IgD-negative memory B cell (primary cell): ENCODE measurements at regions not wholly inside any gene's neighbourhood (a gene's known extent, or its start where the extent isn't known, plus 50 kb on each side); places are given as distances from the start of the nearest gene placed in this dataset.

ENCODE experiments used
- H3K27ac Mint-ChIP-seq, 3 donors: one replicate each; pipeline ENCODE4 v1.8.0; 2020 to 2022; ENCODE audit warnings: mild to moderate bottlenecking in 3 of 3, mixed read lengths in 3 of 3, moderate library complexity in 1 of 3
- H3K27me3 Mint-ChIP-seq: one replicate; pipeline ENCODE4 v1.8.0; 2021; ENCODE audit warnings: mixed read lengths
- H3K36me3 Mint-ChIP-seq: one replicate; pipeline ENCODE4 v1.8.0; 2020; ENCODE audit warnings: mild to moderate bottlenecking, mixed read lengths
- H3K4me1 Mint-ChIP-seq, 3 donors: one replicate each; pipeline ENCODE4 v1.8.0; 2020 to 2022; ENCODE audit warnings: mixed read lengths in 3 of 3, mild to moderate bottlenecking in 1 of 3
- H3K4me3 Mint-ChIP-seq, 4 donors: one replicate each; pipeline ENCODE4 v1.8.0; 2020 to 2022; ENCODE audit warnings: mild to moderate bottlenecking in 4 of 4, mixed read lengths in 4 of 4, moderate library complexity in 3 of 4
- H3K9me3 Mint-ChIP-seq, 3 donors: one replicate each; pipeline ENCODE4 v1.8.0; 2020 to 2021; ENCODE audit warnings: mixed read lengths in 3 of 3, mild to moderate bottlenecking in 1 of 3

DNA sequence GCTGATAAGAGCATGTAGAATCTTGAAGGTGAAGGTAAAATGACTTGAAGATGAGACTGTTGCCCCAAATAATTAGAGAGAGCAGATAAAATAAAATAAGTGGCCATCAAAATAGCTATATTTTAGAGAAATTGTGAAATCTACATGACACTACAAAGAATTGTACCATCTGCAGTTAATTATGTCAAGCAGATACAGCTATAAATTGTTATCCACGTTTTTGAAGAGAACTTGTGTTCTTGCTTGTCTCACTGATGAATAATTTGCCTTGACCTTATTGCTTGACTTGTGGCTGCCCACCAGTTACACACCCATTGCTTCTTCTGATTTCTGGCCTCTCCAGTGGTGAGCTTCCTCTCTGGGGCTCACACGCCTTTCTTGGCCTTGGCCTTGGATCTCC is 75.8 kb upstream of the TNIP3 start:
- H3K27ac Mint-ChIP-seq, result peak overlapping the region in 1 of 3 donors; percentile 18
- no peaks in the 10 kb centered on the region for H3K36me3 Mint-ChIP-seq
- no peak overlapping the region for H3K4me3 Mint-ChIP-seq
- peaks cover 3 to 11% (median 4%) of the 10 kb centered on the region in 3 donors for H3K4me1 Mint-ChIP-seq
- peaks cover 4% of the 10 kb centered on the region for H3K27me3 Mint-ChIP-seq
- peaks cover 0 to 1% (median 0%) of the 10 kb centered on the region in 3 donors for H3K9me3 Mint-ChIP-seq

DNA sequence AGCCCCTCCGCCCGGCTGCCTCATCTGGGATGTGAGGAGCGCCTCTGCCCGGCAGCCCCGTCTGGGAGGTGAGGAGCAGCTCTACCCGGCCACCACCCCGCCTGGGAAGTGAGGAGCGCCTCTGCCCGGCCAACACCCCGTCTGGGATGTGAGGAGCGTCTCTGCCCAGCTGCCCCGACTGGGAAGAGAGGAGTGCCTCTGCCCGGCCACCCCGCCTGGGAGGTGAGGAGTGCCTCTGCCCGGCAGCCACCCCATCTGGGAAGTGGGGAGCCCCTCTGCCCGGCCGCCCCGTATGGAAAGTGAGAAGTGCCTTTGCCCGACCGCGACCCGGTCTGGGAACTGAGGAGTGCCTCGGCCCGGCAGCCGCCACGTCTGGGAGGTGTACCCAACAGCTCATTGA is 74.3 kb upstream of the TNIP3 start:
- H3K4me3 Mint-ChIP-seq, result no peak overlapping the region
- H3K9me3 Mint-ChIP-seq, result peaks cover 0 to 1% (median 0%) of the 10 kb centered on the region in 3 donors
- no peaks in the 10 kb centered on the region for H3K36me3 Mint-ChIP-seq
- H3K27ac Mint-ChIP-seq, result no peak overlapping the region
- peaks cover 2 to 5% (median 4%) of the 10 kb centered on the region in 3 donors for H3K4me1 Mint-ChIP-seq
- peaks cover 4% of the 10 kb centered on the region for H3K27me3 Mint-ChIP-seq

DNA sequence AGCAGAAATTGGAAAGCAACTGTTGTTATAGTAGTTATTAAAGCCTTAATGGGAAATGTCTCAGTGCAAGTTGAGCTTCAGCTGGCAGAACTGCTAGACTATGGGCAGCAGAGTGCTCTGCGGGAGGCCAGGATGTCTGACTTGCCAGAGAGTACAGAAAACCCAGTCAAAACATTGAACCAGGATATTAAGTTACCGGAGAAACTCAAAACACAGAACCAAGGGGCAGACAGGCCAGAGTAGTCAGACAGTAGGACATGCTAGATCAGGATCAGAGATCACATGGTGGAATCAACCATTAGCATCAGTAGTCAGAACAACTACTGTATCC is 72.9 kb upstream of the TNIP3 start:
- Mint-ChIP-seq H3K4me3 (no peak overlapping the region), H3K4me1 (peaks cover 0 to 2% (median 0%) of the 10 kb centered on the region in 3 donors), H3K27me3 (peaks cover 1% of the 10 kb centered on the region), H3K27ac (no peak overlapping the region), H3K9me3 (peaks cover 0 to 1% (median 0%) of the 10 kb centered on the region in 3 donors), H3K36me3 (no peaks in the 10 kb centered on the region)

DNA sequence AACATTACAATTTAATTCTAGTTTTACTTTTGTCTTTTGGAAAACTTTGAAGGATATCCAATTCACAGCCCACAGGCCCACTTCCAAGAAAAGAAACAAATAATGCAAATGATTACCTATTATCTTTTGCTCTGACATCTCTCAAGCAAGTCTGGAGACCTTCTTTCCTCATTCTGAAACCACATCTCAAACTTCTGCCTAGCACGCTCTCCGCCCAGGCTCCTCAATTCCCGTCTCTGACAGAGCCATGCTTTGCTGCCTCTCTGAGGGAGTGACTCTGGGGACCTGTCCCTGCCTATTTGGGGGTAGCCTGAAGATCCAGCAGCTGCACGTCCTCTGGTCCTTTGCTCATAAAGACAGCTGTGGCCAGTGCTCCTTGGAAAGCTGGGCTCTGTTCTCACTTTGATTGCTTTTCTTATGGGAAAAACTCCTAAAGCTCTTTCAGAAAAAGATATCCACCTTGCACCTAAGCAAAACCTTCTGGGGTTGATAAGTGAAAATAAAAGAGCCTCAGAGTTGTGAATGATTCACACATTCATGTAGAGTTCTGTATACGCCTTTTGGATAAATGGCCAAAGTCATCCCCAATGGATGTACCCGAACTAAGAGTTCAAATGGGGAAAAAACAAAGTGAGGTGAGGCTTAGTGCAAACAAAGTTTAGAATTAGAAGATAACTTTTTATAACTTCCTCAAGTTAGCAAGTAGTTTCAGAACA is 72.4 kb upstream of the TNIP3 start:
- H3K36me3 Mint-ChIP-seq, result no peaks in the 10 kb centered on the region
- no peak overlapping the region for H3K27ac Mint-ChIP-seq
- H3K9me3 Mint-ChIP-seq, result peaks cover 0 to 1% (median 0%) of the 10 kb centered on the region in 3 donors
- H3K4me3 Mint-ChIP-seq, result no peak overlapping the region
- H3K4me1 Mint-ChIP-seq, result peaks cover 0 to 2% (median 0%) of the 10 kb centered on the region in 3 donors
- no peaks in the 10 kb centered on the region for H3K27me3 Mint-ChIP-seq

DNA sequence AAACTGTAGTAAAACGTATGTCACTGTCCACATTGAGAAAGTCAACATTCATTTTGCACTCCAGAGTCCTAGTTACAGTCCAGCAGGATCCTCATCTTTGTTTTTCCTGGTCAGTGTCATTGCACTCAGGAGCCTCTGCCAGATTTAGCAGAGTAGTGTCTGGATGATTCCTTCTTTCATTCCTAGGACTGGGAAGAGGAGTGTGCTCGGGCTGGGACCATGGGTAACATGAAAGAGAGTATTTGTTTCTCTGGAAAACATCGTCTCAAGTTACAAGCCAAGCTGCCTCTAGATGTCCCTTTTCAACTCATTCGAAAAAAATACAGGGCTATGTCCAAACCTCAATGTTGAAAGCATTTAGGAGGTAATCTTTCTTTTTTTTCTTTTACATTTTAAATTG is 69.9 kb upstream of the TNIP3 start:
- Mint-ChIP-seq H3K4me1 (peaks cover 0 to 2% (median 0%) of the 10 kb centered on the region in 3 donors), H3K4me3 (no peak overlapping the region), H3K36me3 (no peaks in the 10 kb centered on the region), H3K27ac (no peak overlapping the region), H3K27me3 (no peaks in the 10 kb centered on the region), H3K9me3 (peaks cover 0 to 1% (median 0%) of the 10 kb centered on the region in 3 donors)

DNA sequence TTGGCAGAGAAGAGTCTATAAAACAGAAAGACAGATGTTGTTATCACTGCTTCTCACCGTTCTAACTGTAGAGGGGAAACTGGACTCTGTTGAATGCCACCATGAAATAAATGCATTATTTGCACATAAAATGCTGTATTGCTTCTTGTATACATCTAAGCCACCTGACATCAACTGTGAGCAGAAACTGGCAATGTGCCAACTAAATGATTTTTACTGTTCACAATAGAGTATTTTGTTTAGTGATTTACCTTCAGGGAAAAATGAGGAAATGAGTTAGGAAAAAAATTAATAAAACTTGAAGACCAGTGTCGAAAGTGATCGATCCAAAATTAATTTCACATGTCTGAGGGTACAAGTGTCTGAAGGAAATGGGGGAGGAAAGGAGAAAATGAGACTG is 65.9 kb upstream of the TNIP3 start:
- Mint-ChIP-seq H3K4me3 (no peak overlapping the region), H3K9me3 (no peaks in the 10 kb centered on the region), H3K27ac (no peak overlapping the region), H3K4me1 (peaks cover 10 to 12% (median 12%) of the 10 kb centered on the region in 3 donors), H3K36me3 (no peaks in the 10 kb centered on the region), H3K27me3 (no peaks in the 10 kb centered on the region)

DNA sequence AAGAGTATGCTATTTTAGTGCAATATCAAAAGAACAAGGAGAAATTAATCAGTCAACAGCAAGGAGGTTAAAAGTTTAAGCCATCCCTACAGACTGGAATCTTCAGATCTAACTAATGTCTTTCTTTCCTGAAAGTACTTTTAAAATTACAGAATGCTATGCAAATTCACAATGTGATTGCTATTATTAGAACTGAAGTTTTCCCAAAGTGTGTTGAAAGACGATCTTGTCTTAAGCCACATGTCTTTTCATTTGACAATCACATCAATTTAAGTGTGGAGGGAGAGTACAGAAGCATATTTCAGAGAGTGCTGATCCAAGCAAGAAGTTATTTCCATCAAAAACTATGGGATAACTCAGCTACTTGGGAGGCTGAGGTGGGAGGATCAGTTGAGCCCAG is 64.7 kb upstream of the TNIP3 start:
- H3K36me3 Mint-ChIP-seq, result no peaks in the 10 kb centered on the region
- H3K27me3 Mint-ChIP-seq, result no peaks in the 10 kb centered on the region
- no peak overlapping the region for H3K27ac Mint-ChIP-seq
- no peak overlapping the region for H3K4me3 Mint-ChIP-seq
- H3K9me3 Mint-ChIP-seq, result no peaks in the 10 kb centered on the region
- peaks cover 10 to 12% (median 12%) of the 10 kb centered on the region in 3 donors for H3K4me1 Mint-ChIP-seq

DNA sequence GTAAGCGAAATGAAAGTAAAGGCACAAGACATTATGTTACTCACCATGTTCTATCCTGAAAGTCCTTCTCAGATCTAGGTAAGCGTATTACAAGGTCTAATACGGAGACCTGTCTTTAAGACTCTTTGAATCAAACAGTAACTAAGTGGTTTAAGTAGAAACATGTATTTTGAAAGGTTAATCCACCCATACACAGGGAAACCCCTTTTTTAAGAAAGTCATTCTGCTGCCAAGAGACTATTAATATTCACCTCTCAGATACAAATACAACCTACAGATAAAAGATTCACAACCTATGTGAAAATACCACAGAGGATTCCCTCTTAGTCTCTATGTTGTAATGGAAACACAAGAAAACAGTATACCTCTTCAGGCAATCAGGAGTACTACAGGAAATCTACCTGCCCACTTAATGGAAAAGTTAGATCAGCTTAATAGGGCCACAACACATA is 63.2 kb upstream of the TNIP3 start:
- Mint-ChIP-seq H3K36me3 (no peaks in the 10 kb centered on the region), H3K27ac (peak overlapping the region in 1 of 3 donors; percentile 18), H3K4me3 (peak overlapping the region in 3 of 4 donors; percentile 44 to 81 (median 68)), H3K9me3 (no peaks in the 10 kb centered on the region), H3K27me3 (no peaks in the 10 kb centered on the region), H3K4me1 (peaks cover 12% of the 10 kb centered on the region in 3 donors)

DNA sequence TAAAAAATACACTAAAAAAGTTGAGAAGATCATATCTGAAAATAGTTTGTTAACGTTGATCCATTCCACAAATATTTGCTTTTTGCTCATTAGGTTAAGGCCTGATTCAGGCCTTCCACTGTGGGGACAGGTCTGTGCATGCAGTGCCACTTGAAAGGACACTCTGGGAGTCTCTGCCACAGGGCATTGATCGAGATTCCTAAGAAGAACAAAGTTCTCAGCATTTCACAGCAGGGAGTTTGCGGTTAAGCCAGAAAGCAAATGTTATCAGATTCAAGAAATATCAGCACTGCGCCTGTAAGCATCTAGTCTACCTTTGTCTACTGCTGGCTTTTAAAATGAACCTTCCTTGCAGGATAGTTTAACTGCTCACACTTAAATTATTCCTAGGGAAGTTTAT is 62.2 kb upstream of the TNIP3 start:
- Mint-ChIP-seq H3K27ac (peak overlapping the region in 1 of 3 donors; percentile 72), H3K27me3 (no peaks in the 10 kb centered on the region), H3K4me1 (peaks cover 12 to 13% (median 12%) of the 10 kb centered on the region in 3 donors), H3K4me3 (peak overlapping the region in 2 of 4 donors; percentile 5 to 65), H3K9me3 (no peaks in the 10 kb centered on the region), H3K36me3 (no peaks in the 10 kb centered on the region)

DNA sequence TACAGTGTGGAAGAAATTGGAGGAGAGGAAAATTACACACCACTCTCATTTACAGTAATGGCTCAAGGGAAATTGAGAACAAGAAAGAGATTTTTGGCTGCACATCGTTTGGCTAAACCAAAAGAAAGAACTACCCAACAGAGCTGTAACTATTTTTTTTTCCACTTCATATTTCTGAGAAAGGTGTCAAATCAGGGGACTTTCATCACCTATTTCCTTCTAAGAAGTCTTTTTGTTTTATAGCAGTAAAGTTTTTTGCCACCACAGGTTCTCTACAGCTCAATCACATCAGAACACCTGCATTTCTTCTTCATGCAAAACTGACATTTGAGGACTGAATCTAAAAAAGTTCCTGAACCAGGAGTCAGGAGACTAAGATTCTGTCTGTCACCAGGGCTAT is 57.5 kb upstream of the TNIP3 start:
- peak overlapping the region in 1 of 4 donors; percentile 17 for H3K4me3 Mint-ChIP-seq

DNA sequence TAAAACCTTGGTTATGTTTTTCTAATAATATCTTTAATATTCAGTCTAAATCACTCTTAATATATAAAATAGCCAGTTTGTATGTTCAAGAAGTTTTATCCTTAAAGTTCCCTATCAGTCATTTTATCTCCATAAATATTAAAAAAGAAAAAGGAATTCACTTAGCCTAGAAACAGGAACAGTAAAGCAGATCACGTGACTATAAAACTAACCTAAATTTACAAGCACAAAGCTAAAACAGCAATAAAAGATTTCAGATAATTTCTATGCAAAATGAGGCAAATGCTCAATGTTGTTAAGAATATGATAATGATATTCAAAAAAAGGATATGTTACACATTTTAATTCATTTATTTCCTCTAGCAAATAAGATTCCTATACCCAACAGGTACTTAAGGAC is 57.1 kb upstream of the TNIP3 start:
- Mint-ChIP-seq H3K9me3 (no peaks in the 10 kb centered on the region), H3K36me3 (no peaks in the 10 kb centered on the region), H3K27ac (peak overlapping the region in 1 of 3 donors; percentile 23), H3K4me1 (peaks cover 3 to 7% (median 3%) of the 10 kb centered on the region in 3 donors), H3K27me3 (no peaks in the 10 kb centered on the region), H3K4me3 (peak overlapping the region in 1 of 4 donors; percentile 17)

More for the DNA sequence above, 57.5 kb upstream of the TNIP3 start:
- Mint-ChIP-seq H3K36me3 (no peaks in the 10 kb centered on the region), H3K9me3 (no peaks in the 10 kb centered on the region), H3K4me1 (peaks cover 6 to 7% (median 6%) of the 10 kb centered on the region in 3 donors), H3K27me3 (no peaks in the 10 kb centered on the region), H3K27ac (peak overlapping the region in 1 of 3 donors; percentile 23)

DNA sequence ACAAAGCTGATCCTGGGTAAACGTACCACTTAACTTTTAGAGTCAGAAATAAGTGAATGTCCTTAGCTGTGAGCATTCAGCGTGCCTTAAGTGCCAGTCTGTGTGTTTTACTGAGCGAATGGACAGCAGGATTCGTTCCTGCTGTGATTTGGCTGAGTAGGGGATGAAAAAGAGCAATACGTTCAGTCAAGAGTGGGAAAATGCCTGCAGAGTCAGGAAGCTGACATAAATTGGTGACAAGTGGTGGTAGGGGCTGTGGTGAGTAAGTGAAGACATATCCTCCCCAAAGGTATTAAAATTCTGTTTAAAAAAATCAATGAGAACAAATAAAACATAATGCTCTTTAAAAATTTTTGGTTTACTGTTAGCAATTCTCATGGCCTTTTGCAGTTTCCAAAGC is 56.6 kb upstream of the TNIP3 start:
- no peaks in the 10 kb centered on the region for H3K27me3 Mint-ChIP-seq
- no peaks in the 10 kb centered on the region for H3K36me3 Mint-ChIP-seq
- no peak overlapping the region for H3K4me3 Mint-ChIP-seq
- H3K27ac Mint-ChIP-seq, result no peak overlapping the region
- no peaks in the 10 kb centered on the region for H3K9me3 Mint-ChIP-seq
- H3K4me1 Mint-ChIP-seq, result peaks cover 2 to 3% (median 3%) of the 10 kb centered on the region in 3 donors

DNA sequence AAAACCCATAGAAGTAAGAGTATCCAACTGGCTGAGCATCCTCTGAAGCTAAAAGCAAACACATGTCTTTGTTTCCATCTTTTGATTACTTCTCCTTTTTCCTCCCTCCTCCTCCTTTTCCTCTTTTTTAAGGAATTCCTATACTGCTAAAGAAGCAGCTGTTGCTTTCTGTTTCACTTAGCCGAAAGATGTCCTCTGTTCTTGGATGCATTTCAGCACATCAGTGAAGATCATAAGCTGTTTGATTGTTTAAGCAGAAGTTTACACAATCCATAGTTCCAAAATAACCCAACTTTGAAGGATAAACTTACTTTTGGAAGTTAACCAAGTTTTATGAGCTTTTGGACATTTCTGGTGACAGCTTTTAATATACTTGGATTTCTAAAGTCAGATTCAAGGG is 55.1 kb upstream of the TNIP3 start:
- no peaks in the 10 kb centered on the region for H3K27me3 Mint-ChIP-seq
- no peaks in the 10 kb centered on the region for H3K9me3 Mint-ChIP-seq
- peak overlapping the region in 1 of 3 donors; percentile 67 for H3K27ac Mint-ChIP-seq
- H3K4me3 Mint-ChIP-seq, result no peak overlapping the region
- H3K36me3 Mint-ChIP-seq, result no peaks in the 10 kb centered on the region
- H3K4me1 Mint-ChIP-seq, result peaks cover 0 to 3% (median 3%) of the 10 kb centered on the region in 3 donors

DNA sequence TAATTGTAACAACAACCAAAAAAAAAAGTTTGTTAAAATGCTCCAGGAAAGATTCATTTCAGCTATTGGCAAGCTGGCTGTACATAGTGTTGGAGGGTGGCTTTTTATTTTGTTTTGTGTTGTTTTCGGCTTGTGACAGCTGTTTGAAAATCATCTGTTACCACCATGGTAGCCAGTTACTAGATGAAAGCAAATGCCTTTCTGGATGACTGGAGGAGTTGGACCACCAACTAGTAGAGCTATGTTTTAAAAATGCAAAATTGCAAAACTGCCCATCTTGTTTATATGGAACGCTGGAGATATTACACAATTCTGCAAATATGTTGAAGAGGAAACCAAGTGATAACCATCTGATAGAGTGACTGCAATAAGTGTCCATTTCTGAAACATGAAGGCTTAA is 53.2 kb upstream of the TNIP3 start:
- Mint-ChIP-seq H3K36me3 (no peaks in the 10 kb centered on the region), H3K27ac (no peak overlapping the region), H3K4me1 (peaks cover 0 to 3% (median 1%) of the 10 kb centered on the region in 3 donors), H3K4me3 (no peak overlapping the region), H3K27me3 (no peaks in the 10 kb centered on the region), H3K9me3 (no peaks in the 10 kb centered on the region)

DNA sequence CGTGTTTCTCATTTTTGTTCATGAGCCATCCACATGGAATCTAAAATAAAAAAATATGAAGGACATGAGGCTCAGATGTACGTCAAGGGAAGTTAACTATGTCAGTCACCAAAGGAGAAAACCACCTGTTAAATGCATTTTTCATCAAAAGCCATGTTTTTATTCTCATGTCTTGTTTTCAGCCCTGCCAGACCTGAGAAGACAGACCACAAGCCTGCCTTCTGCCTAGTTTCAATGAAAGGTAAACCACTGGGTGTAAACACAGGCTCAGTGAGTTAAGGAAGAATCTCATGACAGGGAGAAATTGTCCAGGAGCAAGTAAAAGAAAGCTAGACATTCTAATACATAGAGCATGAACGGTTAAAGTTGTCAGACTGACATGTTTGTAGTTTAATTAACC is 52.3 kb upstream of the TNIP3 start:
- Mint-ChIP-seq H3K4me3 (peak overlapping the region in 1 of 4 donors; percentile 5), H3K27ac (no peak overlapping the region)

DNA sequence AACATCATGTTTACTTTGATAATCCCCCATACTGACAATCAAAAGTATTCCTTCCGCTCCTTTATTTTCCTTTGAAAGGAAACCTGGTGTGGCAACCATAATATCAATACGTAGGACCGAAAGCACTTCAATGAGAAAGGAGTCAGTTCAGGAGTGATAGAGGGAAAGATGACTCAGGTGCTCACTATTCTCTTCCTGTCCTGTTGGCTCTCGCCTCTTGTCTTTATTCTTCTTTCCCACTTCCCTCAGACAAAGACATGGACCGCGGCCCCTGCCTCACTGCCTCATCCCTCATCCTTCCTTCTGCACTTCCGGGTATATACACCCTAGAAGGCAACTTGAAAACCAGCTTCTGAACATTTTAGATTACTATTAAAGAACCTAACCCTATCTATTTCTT is 49.8 kb upstream of the TNIP3 start:
- H3K36me3 Mint-ChIP-seq, result no peaks in the 10 kb centered on the region
- no peak overlapping the region for H3K27ac Mint-ChIP-seq
- H3K27me3 Mint-ChIP-seq, result no peaks in the 10 kb centered on the region
- peaks cover 0 to 2% (median 0%) of the 10 kb centered on the region in 3 donors for H3K9me3 Mint-ChIP-seq
- H3K4me1 Mint-ChIP-seq, result no peaks in the 10 kb centered on the region
- H3K4me3 Mint-ChIP-seq, result no peak overlapping the region

More for the DNA sequence above, 52.3 kb upstream of the TNIP3 start:
- Mint-ChIP-seq H3K4me1 (peaks cover 0 to 2% (median 1%) of the 10 kb centered on the region in 3 donors), H3K9me3 (no peaks in the 10 kb centered on the region), H3K27me3 (no peaks in the 10 kb centered on the region), H3K36me3 (no peaks in the 10 kb centered on the region)
